Fibroblast of pulmonary artery (primary cell): ENCODE measurements at regions not wholly inside any gene's neighbourhood (a gene's known extent, or its start where the extent isn't known, plus 50 kb on each side); places are given as distances from the start of the nearest gene placed in this dataset.
A peak's percentile ranks its signal among the peaks of the same experiment; 100 is the strongest.

Experiments used
- DNase-seq: peaks from one replicate; pipeline ENCODE4 v3.0.0-alpha.2; 2010; ENCODE audit warnings: low read depth
- H3K4me3 ChIP-seq: replicated peaks from 2 replicates; pipeline ENCODE4 v1.5.1; 2011; ENCODE audit warnings: low read depth, mild to moderate bottlenecking, control low read depth, low read length, moderate library complexity
- TF ChIP-seq, protein P1 (sequence below): IDR thresholded peaks from 2 replicates; pipeline ENCODE4 v1.5.1; 2011; ENCODE audit warnings: mild to moderate bottlenecking, control low read depth, low read length, inconsistent platforms; ENCODE audit errors: missing control alignments

DNA sequence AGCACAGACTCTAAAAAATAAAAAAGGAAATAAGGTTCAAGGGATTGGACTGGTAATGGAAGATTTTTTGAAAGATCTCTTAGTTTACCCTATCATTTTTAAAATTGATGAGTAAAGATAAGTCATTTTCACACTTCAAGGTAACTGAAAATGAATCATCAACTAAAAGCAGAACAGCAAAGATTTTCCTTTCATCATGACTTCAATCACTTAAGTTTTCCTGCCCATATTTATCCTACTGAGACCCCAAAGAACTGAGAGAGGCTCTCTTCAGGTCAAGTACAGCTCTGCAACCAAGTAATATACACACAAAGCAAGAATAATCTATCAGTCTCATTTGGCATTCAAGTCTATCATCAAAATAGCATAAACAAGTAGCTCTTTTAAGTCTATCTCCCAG, 540.7 kb downstream of the METTL4 start:
- TF ChIP-seq, protein P1, sequence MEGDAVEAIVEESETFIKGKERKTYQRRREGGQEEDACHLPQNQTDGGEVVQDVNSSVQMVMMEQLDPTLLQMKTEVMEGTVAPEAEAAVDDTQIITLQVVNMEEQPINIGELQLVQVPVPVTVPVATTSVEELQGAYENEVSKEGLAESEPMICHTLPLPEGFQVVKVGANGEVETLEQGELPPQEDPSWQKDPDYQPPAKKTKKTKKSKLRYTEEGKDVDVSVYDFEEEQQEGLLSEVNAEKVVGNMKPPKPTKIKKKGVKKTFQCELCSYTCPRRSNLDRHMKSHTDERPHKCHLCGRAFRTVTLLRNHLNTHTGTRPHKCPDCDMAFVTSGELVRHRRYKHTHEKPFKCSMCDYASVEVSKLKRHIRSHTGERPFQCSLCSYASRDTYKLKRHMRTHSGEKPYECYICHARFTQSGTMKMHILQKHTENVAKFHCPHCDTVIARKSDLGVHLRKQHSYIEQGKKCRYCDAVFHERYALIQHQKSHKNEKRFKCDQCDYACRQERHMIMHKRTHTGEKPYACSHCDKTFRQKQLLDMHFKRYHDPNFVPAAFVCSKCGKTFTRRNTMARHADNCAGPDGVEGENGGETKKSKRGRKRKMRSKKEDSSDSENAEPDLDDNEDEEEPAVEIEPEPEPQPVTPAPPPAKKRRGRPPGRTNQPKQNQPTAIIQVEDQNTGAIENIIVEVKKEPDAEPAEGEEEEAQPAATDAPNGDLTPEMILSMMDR: no peak
- DNase-seq: no peak
- H3K4me3 ChIP-seq: no peak overlapping the region

DNA sequence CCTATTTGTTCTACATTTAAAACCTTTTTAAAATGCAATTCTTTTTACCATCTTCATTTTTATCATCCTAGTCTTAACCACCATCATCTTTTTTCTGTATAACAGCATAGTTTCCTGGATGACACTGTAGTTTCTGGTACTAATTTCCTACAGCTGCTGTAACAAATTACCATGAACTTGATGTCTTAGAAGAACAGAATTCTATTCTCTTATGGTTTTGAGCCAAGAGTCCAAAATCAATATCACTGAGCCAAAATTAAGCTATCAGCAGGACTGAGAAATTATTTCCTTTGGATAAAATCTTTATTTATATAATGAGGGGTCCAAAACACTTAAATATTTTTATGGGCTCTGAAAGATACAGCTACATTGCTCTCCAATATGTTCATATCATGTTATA, 539.3 kb downstream of the METTL4 start:
- no peak overlapping the region for H3K4me3 ChIP-seq
- TF ChIP-seq, protein P1: no peak
- DNase-seq: no peak

DNA sequence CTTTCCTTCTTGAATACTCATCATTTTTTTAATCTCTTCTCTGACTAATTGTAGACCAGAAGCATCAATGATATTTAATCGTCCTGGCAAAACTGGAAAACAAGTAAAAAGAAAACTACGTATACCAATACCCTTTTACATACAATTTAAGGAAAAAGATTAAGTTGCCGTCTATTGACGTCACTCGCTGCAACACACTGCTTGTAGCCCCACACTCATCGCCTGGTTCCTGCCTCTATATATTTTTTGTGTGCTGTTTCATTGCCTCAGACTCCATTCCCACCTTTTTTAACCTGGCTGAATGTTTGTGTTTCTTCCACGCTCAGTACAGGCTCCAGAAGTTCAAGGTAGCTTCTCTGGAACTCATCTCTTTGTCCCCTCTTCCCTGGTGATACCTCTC, 536.2 kb downstream of the METTL4 start:
- TF ChIP-seq, protein P1: no peak
- DNase-seq: no peak
- H3K4me3 ChIP-seq: no peak overlapping the region

DNA sequence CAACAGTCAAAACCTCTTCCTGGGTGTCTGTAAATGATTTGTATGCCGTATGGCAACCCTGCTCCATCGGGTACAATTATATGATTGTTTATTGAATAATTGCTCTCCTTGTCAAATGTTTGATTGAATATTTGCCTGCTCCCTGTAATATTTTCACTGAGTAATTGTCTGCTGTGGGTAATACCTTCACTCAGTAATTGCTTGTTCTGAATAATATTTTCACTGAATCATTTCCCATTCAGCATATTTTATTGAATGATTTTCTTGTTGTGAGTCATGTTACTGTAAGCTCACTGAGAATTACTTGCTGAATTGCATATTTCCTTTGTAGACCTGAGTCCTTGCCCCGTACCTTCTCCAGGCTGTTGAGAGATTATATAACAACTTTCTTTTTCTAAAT, 535.2 kb downstream of the METTL4 start:
- DNase-seq: no peak
- H3K4me3 ChIP-seq: no peak overlapping the region
- TF ChIP-seq, protein P1: no peak

DNA sequence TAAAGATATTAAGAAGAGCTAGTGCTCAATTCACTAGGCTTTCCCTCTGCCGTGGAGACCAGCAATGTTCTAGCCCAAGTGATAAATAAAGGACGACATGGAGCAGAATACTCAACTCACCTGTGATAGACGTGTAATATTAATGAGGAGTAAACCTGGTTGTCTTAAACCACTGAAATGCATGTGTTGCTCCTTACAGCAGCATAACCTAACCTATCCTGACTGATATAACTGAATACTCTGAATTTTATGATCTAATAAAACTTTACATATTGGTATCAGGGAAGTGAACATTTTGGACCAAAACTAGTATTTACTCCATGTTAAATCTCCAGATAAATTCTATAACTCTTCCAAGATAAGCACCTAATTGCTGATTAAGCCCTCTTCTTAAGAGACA, 531.0 kb downstream of the METTL4 start:
- no peak for DNase-seq
- H3K4me3 ChIP-seq: no peak overlapping the region
- TF ChIP-seq, protein P1: no peak

DNA sequence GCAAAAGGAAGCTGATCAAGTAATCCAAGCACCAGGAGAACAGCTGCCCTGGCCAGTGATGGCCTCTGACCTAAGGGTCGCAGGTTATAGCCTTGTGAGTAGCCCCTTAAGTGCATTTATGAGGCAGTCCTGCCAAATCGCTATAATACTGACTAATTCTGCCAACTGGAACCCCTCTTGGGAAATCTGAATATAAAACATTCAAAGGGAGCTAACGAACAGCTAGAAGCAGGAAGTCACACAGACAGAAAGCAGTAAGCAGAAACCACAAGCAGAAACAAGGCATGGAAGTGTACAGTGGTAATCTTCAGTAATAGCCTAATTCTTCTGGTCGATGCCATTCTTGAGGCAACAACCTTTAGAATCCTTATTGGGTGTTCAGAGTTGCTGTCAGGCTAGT, 521.3 kb downstream of the METTL4 start:
- DNase-seq: peak; percentile 11
- H3K4me3 ChIP-seq: no peak overlapping the region
- TF ChIP-seq, protein P1: no peak

DNA sequence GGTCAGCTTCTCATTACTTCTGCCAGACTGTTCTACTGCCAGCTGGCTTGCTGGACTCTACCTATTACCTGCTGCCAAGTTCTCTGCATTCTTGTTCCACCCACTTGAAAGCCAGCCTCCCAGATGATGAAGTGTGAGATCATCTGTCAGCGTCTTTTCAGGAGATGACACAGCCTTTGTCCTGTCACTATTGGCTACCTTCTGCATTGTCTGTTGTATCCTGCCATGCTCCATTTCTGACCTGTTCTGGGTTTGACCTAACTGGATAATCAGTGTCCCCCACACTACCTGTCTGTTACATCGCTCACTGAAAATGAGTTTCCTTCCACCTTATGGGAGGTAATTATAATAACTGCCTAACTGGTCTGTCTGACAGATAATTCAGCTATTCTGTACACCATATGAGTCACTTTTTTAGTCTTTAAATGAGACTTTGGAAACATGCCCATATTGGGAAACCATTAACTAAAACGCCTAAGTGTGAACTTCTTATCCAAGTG, 520.6 kb downstream of the METTL4 start:
- TF ChIP-seq, protein P1: no peak
- peak; percentile 3 for DNase-seq
- no peak overlapping the region for H3K4me3 ChIP-seq
